GM19467 (cell line): ENCODE measurements at regions not wholly inside any gene's neighbourhood (a gene's known extent, or its start where the extent isn't known, plus 50 kb on each side); places are given as distances from the start of the nearest gene placed in this dataset.
"Not testable (repeated sequence)": the region's sequence is repeated elsewhere in the genome, so short reads cannot be mapped to it uniquely, and the experiment has no call there.

Experiments used
- ATAC-seq: cut with Tn5 transposase; IDR thresholded peaks from one replicate; pipeline ENCODE4 v1.9.1; 2021; ENCODE audit warnings: mild to moderate bottlenecking, moderate library complexity; ENCODE audit not compliant: unreplicated experiment

GRCh38 chr2:87311896-87312441 lies 290.3 kb upstream of the PLGLB1 start:
- not testable (repeated sequence) for ATAC-seq

- not testable (repeated sequence) for ATAC-seq
These were observed 293.0 kb upstream of the PLGLB1 start for GRCh38 chr2:87314622-87315021.

- ATAC-seq = not testable (repeated sequence)
These were observed 293.7 kb upstream of the PLGLB1 start for GRCh38 chr2:87315183-87315902.

GRCh38 chr2:87317193-87317592 lies 295.5 kb upstream of the PLGLB1 start:
- ATAC-seq = not testable (repeated sequence)

GRCh38 chr2:87318814-87319491 lies 297.3 kb upstream of the PLGLB1 start:
- ATAC-seq = not testable (repeated sequence)

GRCh38 chr2:87319705-87320104 lies 298.1 kb upstream of the PLGLB1 start:
- not testable (repeated sequence) for ATAC-seq

GRCh38 chr2:87321201-87321600 lies 299.6 kb upstream of the PLGLB1 start:
- not testable (repeated sequence) for ATAC-seq

- not testable (repeated sequence) for ATAC-seq
These were observed 302.8 kb upstream of the PLGLB1 start for GRCh38 chr2:87324335-87325041.

GRCh38 chr2:87325042-87325910 lies 303.6 kb upstream of the PLGLB1 start:
- not testable (repeated sequence) for ATAC-seq

- not testable (repeated sequence) for ATAC-seq
These were observed 304.3 kb upstream of the PLGLB1 start for GRCh38 chr2:87325911-87326294.

GRCh38 chr2:87326754-87327153 lies 305.1 kb upstream of the PLGLB1 start:
- ATAC-seq = not testable (repeated sequence)

- ATAC-seq = not testable (repeated sequence)
These were observed 306.2 kb upstream of the PLGLB1 start for GRCh38 chr2:87327648-87328371.

GRCh38 chr2:87329529-87329928 lies 307.9 kb upstream of the PLGLB1 start:
- ATAC-seq = not testable (repeated sequence)

GRCh38 chr2:87330486-87330885 lies 308.8 kb upstream of the PLGLB1 start:
- ATAC-seq = not testable (repeated sequence)

GRCh38 chr2:87331940-87332583 lies 310.4 kb upstream of the PLGLB1 start:
- not testable (repeated sequence) for ATAC-seq

GRCh38 chr2:87334888-87335287 lies 313.2 kb upstream of the PLGLB1 start:
- ATAC-seq = not testable (repeated sequence)

GRCh38 chr2:87338998-87339397 lies 317.4 kb upstream of the PLGLB1 start:
- not testable (repeated sequence) for ATAC-seq

- ATAC-seq = not testable (repeated sequence)
These were observed 320.0 kb upstream of the PLGLB1 start for GRCh38 chr2:87341601-87342014.

GRCh38 chr2:87342175-87342574 lies 320.5 kb upstream of the PLGLB1 start:
- not testable (repeated sequence) for ATAC-seq
